Cortex of kidney (tissue), 1 donor: ENCODE measurements at regions not wholly inside any gene's neighbourhood (a gene's known extent, or its start where the extent isn't known, plus 50 kb on each side); places are given as distances from the start of the nearest gene placed in this dataset.
"Not testable (repeated sequence)": the region's sequence is repeated elsewhere in the genome, so short reads cannot be mapped to it uniquely, and the experiment has no call there.

Experiments
- DNase-seq: peaks from one replicate; lab custom pipeline; 2025; lab: John Stamatoyannopoulos, UW

DNA sequence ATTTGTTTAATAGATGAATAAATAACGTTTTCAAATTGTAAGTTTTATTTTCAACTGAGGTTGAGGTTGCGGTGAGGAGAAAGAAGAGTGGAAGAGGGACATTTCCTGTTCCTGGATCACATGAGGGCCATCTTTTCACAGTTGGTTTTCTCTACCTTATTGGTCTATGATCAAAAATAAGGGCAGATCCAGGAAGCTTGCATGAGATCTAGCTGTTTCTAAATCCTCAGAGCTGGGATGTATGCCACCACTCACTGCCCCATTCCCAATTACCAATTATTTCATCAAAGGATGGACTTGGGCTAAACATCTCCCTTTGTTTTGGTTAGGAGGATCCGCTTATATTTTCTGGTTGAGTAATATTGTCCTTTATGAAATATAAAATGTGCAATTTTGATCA lies 104.8 kb upstream of the TLL1 start:
- DNase-seq = no peak

GRCh38 chr4:165774326-165774725 lies 98.7 kb upstream of the TLL1 start:
- no peak for DNase-seq

DNA sequence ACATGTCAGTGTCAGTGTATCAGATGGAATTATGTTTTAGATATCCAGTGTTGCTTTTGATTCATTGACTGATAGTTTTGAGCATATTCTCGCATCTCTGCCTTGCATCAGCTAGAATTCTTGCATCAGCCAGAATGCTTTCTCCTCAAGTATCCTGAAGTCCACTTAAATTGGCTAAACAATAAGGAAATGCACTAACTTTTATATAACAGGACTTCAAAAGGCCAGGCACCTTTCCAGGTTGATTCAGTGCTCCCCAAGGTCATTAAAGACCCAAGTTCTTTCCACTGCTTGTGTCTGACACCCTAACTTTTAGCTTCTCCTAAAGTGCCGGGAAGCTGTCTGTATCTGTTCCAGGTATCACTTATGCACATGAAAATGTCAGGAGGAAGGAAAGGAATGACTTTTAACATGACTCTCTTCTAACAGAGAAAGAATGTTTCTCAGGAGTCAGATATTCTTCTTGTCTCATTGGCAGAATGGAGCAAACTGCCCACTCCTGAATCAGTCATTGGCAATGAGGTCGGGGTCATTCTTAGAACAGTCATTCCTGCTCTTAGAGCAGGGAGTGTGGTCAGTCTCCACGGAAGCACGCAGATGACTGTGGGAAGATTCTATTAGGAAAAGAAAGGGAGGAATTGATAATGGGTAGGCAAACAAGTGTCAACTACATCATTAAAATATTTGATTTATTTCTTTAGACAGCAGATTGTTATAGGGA lies 92.9 kb upstream of the TLL1 start:
- no peak for DNase-seq

DNA sequence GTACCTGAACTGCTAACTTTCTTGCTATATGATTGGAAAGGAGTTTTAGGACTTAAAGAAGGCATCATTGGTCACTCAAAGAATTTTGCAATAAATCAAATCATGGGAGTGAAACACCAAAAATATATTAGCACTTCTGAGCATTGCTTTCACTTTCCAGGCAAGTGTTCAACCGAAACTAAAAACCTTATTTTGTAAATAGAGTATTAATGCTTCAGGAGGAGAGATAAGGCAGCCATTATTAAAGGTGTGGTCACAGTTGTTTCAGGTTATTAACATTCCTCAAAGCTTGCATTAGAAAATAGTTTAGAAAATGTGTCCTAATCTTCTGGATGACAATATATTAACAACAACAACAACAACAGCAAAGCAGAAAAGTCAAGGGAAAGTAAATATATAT lies 92.3 kb upstream of the TLL1 start:
- DNase-seq = no peak

- DNase-seq = no peak
Measured at GRCh38 chr4:165782623-165783022, 90.4 kb upstream of the TLL1 start.

- no peak for DNase-seq
Measured at GRCh38 chr4:165783626-165784025, 89.4 kb upstream of the TLL1 start.

DNA sequence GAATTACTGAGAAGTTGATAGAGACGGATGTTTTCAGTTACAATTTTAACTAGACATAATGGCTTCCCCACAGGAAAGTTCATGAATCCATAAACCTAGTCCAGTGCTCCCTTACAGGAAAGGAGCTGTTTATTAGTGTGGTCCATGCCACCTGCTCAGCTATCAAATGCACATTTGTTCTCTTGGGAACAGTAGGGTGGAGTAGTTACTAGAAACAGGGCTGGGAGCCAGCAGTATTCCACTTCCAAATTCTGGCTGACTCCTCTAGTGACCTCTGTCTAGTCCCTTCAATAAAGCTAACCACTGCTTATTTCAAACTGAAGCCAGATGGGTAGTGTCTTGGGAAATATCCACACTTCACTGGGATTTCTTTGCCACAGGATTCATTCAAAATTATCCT lies 88.4 kb upstream of the TLL1 start:
- no peak for DNase-seq

GRCh38 chr4:165785337-165785736 lies 87.7 kb upstream of the TLL1 start:
- DNase-seq = no peak

DNA sequence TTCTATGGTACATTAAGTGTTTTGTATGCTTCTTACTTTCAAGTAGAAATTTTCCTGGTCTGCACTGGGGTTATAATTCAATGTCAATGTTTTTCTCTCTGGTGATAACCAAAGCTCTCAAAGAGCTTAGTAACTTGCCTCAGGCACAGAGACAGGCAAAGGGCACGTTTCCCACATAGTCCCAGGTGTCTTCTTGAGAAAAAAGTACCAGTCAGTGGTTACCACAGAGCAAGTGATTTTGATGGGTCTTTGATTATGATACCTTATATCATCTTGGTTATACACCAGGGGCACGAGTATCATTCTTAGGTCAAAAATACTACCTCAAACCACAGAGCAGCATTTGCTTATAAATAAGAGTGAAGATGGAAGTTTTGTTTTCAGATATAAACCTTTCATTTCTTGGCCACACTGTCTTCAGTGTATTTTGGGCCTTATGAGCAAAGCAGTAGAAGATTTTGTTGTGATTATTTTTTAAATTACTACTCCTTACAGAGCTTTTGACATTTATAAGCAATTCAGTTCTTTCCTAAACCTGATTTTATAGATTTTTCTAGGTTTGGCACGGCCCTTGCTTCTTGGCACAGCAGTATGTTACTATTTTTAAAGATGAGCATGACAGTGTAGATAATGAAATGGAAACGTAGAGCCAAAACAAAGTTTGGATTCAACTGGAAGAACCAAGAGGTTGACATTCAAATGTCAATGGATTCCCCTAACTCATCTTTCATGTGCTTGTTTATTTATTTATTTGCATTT lies 85.3 kb upstream of the TLL1 start:
- no peak for DNase-seq

DNA sequence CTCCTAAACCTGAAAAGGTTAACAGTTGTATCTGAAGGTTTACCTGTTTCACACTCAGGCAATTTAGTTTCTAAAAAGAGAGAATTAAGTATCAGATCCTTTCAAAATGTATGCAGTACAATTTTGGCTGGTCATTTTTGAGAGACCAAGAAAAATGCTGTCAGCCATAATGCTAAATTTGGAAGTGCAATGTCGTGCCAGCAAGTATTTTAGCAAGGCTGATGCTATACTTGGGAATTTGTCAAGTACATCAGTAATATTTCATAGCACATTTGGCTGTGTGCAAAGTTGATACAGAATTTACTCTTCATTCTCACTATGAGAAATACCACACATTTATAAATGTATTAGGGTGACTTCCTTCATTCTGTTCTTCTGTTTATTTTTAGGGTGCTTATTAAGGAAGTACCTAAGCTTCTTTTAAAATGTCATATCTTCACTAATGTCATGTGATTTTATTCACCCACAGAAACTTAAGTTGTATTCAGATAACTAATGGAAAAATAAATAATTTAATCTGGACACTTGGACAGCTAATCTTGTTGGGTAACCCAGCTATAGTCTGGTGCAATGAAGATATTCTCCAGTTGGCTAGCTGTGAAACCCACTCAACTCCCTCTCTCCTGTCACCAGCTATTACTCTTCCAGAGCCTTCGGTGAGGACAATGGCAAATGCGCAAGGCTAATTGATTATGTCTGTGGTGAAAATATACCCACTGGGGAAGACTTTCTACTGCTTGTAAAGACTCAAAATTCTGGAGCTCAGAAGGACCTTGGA lies 84.2 kb upstream of the TLL1 start:
- DNase-seq = no peak

DNA sequence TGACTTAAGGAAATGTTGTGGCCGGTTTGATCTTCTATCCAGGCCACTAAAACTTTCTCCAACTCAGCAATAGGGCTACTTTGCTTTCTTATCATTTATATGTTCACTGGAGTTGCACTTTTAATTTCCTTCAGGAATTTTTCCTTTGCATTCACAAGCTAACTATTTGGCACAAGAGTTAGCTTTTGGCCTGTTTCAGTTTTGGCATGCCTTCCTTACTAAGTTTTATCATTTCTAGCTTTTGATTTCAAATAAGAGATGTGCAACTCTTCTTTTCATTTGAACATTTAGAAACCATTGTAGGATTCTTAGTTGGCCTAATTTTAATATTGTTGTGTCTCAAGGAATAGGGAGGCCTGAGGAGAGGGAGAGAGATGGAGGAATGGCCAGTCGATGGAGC lies 79.8 kb upstream of the TLL1 start:
- DNase-seq = no peak

GRCh38 chr4:165794834-165795233 lies 78.2 kb upstream of the TLL1 start:
- no peak for DNase-seq

DNA sequence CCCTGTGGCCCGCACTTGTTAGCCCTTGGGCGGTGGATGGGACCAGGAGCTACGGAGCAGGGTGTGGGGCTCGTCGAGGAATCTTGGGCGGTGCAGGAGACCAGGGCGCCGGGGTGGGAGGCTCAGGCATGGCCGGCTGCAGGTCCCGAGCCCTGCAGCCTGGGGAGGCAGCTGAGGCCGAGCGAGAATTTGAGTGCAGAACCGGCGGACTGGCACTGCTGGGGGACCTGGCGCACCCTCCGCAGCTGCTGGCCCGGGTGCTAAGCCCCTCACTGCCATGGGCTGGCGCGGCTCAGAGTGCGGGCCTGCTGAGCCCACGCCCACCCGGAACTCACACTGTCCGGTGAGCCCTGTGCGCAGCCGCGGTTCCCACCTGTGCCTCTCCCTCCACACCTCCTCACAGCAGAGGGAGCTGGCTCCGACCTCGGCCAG lies 73.6 kb upstream of the TLL1 start:
- DNase-seq = no peak

DNA sequence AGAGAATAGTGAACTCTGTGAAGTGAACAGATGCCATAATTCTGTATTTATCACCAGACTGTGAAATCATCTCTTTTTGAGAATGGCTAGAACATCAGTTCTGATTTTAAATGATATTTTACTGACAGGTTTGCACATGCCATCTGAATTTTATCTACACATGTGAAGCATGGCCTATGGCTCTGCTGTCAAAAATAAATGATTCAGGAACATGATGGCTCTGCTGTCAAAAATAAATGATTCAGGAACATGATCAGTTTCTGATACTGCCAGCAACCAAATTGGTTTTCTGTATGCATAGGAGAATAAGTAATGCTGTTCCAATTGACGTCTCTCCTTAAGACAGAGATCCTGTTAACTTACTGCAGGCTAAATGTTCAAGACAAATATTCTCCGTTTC lies 70.6 kb upstream of the TLL1 start:
- no peak for DNase-seq

GRCh38 chr4:165803005-165803404 lies 70.0 kb upstream of the TLL1 start:
- no peak for DNase-seq

- DNase-seq = no peak
Measured at GRCh38 chr4:165805406-165805805, 67.6 kb upstream of the TLL1 start.

DNA sequence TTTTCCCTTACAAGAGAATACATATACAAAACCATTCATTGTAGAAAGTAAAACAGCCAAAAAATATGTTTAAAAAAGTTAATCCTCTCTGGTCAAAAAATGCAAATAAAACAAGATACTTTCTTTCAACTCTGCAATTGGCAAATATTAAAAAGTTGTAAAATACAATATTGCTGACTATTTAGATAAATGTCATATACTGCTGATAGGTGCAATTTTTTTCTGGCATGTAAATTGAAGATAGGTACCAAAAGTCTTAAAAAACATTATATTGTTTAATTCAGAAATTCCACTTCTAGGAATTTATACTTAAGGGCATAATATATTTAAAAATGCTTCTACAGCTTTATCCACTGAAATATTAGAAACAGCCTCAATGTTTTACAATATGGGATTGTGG lies 66.4 kb upstream of the TLL1 start:
- DNase-seq = no peak

- DNase-seq = no peak
Measured at GRCh38 chr4:165810726-165811125, 62.3 kb upstream of the TLL1 start.

DNA sequence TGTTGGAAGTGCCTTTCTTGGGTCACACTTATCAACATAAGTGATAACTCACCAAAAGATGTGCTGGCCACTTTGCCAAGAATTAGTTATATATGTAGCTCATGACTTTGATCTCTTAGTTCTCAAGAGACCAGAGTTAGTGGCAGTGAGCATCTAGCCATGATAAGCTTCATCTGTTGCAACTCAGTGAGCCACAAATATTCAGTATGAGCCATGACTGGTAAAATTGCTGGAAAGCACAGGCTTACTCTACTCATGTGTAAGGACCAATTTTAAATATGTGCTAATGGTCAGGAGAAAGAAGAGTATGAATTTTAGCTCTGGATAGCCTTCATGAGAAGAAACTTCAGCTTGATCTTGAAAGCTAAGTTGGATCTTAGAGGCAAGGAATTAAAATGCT lies 59.4 kb upstream of the TLL1 start:
- no peak for DNase-seq

DNA sequence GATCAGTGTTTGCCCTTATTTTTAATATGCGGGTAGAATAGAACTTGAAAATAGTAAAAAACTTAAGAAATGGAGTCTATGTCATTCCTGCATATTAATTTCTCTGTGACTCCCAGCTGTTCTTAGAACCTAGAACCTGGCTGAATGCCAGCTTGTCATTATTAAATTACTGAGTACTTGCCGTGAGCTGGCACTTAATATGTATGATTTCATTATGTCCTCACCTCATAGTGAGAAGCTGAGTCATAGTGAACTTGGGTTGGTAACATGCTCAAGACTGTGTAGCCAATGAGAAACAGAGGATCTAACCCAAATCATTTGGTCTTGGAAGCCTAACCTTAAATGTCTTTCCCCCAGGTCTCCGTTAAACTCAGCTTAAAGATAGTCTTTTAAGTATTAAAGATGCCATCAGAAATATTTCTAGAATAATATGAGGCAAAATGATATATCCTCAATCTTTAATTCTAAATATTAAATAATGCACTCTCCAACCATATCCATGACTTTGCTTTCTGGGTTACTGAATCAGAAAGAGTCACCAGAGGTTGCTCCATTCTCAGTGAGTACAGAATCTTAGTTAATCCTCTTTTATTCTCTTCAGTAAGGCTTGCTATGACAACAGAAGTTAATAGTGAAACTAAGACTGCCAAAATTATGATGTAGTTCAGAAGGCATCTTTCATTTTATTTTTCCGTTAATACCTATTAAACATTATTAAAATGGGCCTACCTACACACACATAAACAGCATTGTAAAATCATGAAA lies 58.6 kb upstream of the TLL1 start:
- no peak for DNase-seq

DNA sequence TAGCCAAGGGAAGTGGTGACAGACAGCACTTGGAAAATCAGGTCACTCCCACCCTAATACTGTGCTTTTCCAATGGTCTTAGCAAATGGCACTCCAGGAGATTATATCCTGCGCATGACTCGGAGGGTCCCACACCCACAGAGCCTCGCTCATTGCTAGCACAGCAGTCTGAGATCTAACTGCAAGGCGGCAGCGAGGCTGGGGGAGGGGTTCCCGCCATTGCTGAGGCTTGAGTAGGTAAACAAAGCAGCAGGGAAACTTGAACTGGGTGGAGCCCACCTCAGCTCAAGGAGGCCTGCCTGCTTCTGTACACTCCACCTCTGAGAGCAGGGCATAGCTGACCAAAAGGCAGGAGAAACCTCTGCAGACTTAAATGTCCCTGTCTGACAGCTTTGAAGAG lies 53.9 kb upstream of the TLL1 start:
- not testable (repeated sequence) for DNase-seq
